MM.1S (cell line): ENCODE measurements at regions not wholly inside any gene's neighbourhood (a gene's known extent, or its start where the extent isn't known, plus 50 kb on each side); places are given as distances from the start of the nearest gene placed in this dataset.

Source experiments
- DNase-seq: peaks from one replicate; pipeline ENCODE4 v3.0.0-alpha.2; 2015
- H2AFZ ChIP-seq: fragments of 300-600 bp; sonication (generic); 2 replicates; pipeline ENCODE4 v1.6.0; 2016; ENCODE audit warnings: antibody characterized with exemption, low read length
- H3F3A ChIP-seq: fragments of 300-600 bp; sonication (generic); 2 replicates; pipeline ENCODE4 v1.6.1; 2016; ENCODE audit warnings: mild to moderate bottlenecking, antibody characterized with exemption, low read length, moderate library complexity, mixed read lengths; ENCODE audit not compliant: insufficient read depth
- H3K27ac ChIP-seq: fragments of 300-600 bp; sonication (generic); 2 replicates; pipeline ENCODE4 v1.5.1; 2016; ENCODE audit warnings: mild to moderate bottlenecking, low read length
- H3K27me3 ChIP-seq: fragments of 300-600 bp; sonication (generic); replicated peaks from 2 replicates; pipeline ENCODE4 v1.6.0; 2016; ENCODE audit warnings: low read length; ENCODE audit not compliant: insufficient read depth
- H3K36me3 ChIP-seq: fragments of 300-600 bp; sonication (generic); replicated peaks from 2 replicates; pipeline ENCODE4 v1.6.1; 2016; ENCODE audit warnings: mild to moderate bottlenecking, low read length, mixed read lengths; ENCODE audit not compliant: insufficient read depth
- H3K4me1 ChIP-seq: fragments of 300-600 bp; sonication (generic); 2 replicates; pipeline ENCODE4 v1.6.1; 2016; ENCODE audit warnings: low read length, mixed read lengths
- H3K4me2 ChIP-seq: fragments of 300-600 bp; sonication (generic); 2 replicates; pipeline ENCODE4 v1.6.0; 2016; ENCODE audit warnings: low read depth, low read length
- H3K4me3 ChIP-seq: fragments of 300-600 bp; sonication (generic); 2 replicates; pipeline ENCODE4 v1.5.1; 2016; ENCODE audit warnings: low read length, mixed read lengths
- H3K79me2 ChIP-seq: fragments of 300-600 bp; sonication (generic); 2 replicates; pipeline ENCODE4 v1.6.1; 2016; ENCODE audit warnings: mixed run types, low read length, mixed read lengths
- H3K9ac ChIP-seq: fragments of 300-600 bp; sonication (generic); 2 replicates; pipeline ENCODE4 v1.6.1; 2016; ENCODE audit warnings: low read length, mixed read lengths
- H3K9me2 ChIP-seq: fragments of 300-600 bp; sonication (generic); replicated peaks from 2 replicates; pipeline ENCODE4 v1.6.1; 2016; ENCODE audit warnings: mild to moderate bottlenecking, low read length, mixed read lengths; ENCODE audit not compliant: insufficient read depth
- H3K9me3 ChIP-seq: fragments of 300-600 bp; sonication (generic); replicated peaks from 2 replicates; pipeline ENCODE4 v1.6.1; 2016; ENCODE audit warnings: mild to moderate bottlenecking, low read length, mixed read lengths; ENCODE audit not compliant: insufficient read depth
- H4K20me1 ChIP-seq: fragments of 300-600 bp; sonication (generic); 2 replicates; pipeline ENCODE4 v1.6.1; 2016; ENCODE audit warnings: mild to moderate bottlenecking, low read length, moderate library complexity, mixed read lengths; ENCODE audit not compliant: insufficient read depth
- EZH2 ChIP-seq: fragments of 300-600 bp; sonication (generic); optimal IDR thresholded peaks from 2 replicates; pipeline ENCODE3; 2017; ENCODE audit warnings: low read depth, mild to moderate bottlenecking, antibody characterized with exemption, low read length, mixed read lengths
- EZH2phosphoT487 ChIP-seq: fragments of 300-600 bp; sonication (generic); IDR thresholded peaks from 2 replicates; pipeline ENCODE4 v1.6.1; 2018; ENCODE audit warnings: antibody characterized with exemption, low read length
- TF ChIP-seq, protein P1 (sequence below): fragments of 300-600 bp; sonication (generic); IDR thresholded peaks from 2 replicates; pipeline ENCODE4 v1.5.1; 2016; ENCODE audit warnings: antibody characterized with exemption, low read length, mixed read lengths

DNA sequence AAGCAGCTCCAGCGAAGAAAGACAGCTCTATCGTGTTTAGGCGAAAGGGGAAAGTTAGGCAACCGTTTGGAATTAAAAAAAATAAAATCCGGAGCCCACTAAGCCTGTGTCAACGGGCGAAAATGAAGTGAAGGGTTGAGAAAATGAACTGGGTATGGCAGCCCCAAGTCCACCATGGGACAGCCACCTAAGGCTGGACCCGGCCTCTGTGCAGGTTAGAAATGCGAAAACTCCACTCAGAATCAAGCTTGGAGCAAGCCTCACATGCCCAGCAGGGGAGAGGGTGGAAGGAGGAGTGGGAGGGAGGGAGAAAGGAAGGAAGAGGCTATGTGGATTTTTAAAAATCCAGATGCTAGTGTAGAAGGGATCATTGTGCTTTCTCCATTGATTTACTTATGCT lies 101.2 kb downstream of the IRS2 start:
- H3K9ac ChIP-seq = no peak overlapping the region

DNA sequence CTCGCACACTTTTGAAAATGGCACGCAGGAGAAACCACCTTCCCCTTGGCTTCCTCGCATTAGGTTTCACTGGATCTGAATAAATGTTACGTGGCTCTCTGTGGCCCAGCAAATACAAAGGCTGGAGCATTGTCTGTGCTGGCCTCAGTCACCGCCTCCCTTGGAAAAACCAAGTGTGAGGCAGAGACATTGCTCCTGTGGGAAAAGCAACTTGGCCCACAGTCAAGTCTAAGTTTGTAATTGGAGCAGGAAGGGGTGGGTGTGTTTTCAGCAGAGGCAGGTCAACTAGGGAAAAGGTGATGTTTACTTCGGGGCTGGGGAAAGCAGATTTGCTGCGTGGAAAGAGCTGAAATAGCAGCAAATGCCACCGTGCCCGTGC lies 101.6 kb downstream of the IRS2 start:
- no peak overlapping the region for H3K4me3 ChIP-seq
- no peaks in the 10 kb centered on the region for H3K27me3 ChIP-seq
- no peak overlapping the region for H3K9ac ChIP-seq
- H3K9me3 ChIP-seq = no peaks in the 10 kb centered on the region
- TF ChIP-seq, protein P1, sequence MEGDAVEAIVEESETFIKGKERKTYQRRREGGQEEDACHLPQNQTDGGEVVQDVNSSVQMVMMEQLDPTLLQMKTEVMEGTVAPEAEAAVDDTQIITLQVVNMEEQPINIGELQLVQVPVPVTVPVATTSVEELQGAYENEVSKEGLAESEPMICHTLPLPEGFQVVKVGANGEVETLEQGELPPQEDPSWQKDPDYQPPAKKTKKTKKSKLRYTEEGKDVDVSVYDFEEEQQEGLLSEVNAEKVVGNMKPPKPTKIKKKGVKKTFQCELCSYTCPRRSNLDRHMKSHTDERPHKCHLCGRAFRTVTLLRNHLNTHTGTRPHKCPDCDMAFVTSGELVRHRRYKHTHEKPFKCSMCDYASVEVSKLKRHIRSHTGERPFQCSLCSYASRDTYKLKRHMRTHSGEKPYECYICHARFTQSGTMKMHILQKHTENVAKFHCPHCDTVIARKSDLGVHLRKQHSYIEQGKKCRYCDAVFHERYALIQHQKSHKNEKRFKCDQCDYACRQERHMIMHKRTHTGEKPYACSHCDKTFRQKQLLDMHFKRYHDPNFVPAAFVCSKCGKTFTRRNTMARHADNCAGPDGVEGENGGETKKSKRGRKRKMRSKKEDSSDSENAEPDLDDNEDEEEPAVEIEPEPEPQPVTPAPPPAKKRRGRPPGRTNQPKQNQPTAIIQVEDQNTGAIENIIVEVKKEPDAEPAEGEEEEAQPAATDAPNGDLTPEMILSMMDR = no peak
- no peak for TF ChIP-seq EZH2phosphoT487
- no peak for TF ChIP-seq EZH2
- no peaks in the 10 kb centered on the region for H3K36me3 ChIP-seq
- no peaks in the 10 kb centered on the region for H3F3A ChIP-seq
- no peaks in the 10 kb centered on the region for H3K4me1 ChIP-seq
- H3K79me2 ChIP-seq = no peaks in the 10 kb centered on the region
- H3K27ac ChIP-seq = no peak overlapping the region
- H2AFZ ChIP-seq = no peak overlapping the region
- no peak for DNase-seq
- H3K4me2 ChIP-seq = no peak overlapping the region
- H3K9me2 ChIP-seq = no peaks in the 10 kb centered on the region
- H4K20me1 ChIP-seq = no peaks in the 10 kb centered on the region

More for the DNA sequence above, 101.2 kb downstream of the IRS2 start:
- H3F3A ChIP-seq = no peaks in the 10 kb centered on the region
- no peaks in the 10 kb centered on the region for H3K79me2 ChIP-seq
- no peaks in the 10 kb centered on the region for H3K27me3 ChIP-seq
- H2AFZ ChIP-seq = no peak overlapping the region
- no peak overlapping the region for H3K27ac ChIP-seq
- H3K9me3 ChIP-seq = no peaks in the 10 kb centered on the region
- H3K4me1 ChIP-seq = no peaks in the 10 kb centered on the region
- H3K9me2 ChIP-seq = no peaks in the 10 kb centered on the region
- TF ChIP-seq, protein P1 = no peak
- TF ChIP-seq EZH2 (no peak), EZH2phosphoT487 (no peak)
- no peak for DNase-seq
- no peak overlapping the region for H3K4me2 ChIP-seq
- H4K20me1 ChIP-seq = no peaks in the 10 kb centered on the region
- H3K4me3 ChIP-seq = no peak overlapping the region
- no peaks in the 10 kb centered on the region for H3K36me3 ChIP-seq

- H3K9me3 ChIP-seq = no peaks in the 10 kb centered on the region
- no peaks in the 10 kb centered on the region for H3K36me3 ChIP-seq
- no peaks in the 10 kb centered on the region for H3K79me2 ChIP-seq
- H4K20me1 ChIP-seq = no peaks in the 10 kb centered on the region
- no peak overlapping the region for H2AFZ ChIP-seq
- no peak for DNase-seq
- no peaks in the 10 kb centered on the region for H3K9me2 ChIP-seq
- TF ChIP-seq EZH2phosphoT487 (no peak), EZH2 (no peak)
- TF ChIP-seq, protein P1 = no peak
- H3K27ac ChIP-seq = no peak overlapping the region
- H3F3A ChIP-seq = no peaks in the 10 kb centered on the region
- H3K4me1 ChIP-seq = no peaks in the 10 kb centered on the region
- no peaks in the 10 kb centered on the region for H3K27me3 ChIP-seq
- no peak overlapping the region for H3K4me2 ChIP-seq
- H3K9ac ChIP-seq = no peak overlapping the region
- no peak overlapping the region for H3K4me3 ChIP-seq
Observed at GRCh38 chr13:109684084-109684823, 102.1 kb downstream of the IRS2 start.
